MV-4-11 (cell line): ENCODE measurements at regions not wholly inside any gene's neighbourhood (a gene's known extent, or its start where the extent isn't known, plus 50 kb on each side); places are given as distances from the start of the nearest gene placed in this dataset.
A peak's percentile ranks its signal among the peaks of the same experiment; 100 is the strongest.

Experiments used
- DNase-seq: peaks from one replicate; lab custom pipeline; 2025; lab: John Stamatoyannopoulos, UW

DNA sequence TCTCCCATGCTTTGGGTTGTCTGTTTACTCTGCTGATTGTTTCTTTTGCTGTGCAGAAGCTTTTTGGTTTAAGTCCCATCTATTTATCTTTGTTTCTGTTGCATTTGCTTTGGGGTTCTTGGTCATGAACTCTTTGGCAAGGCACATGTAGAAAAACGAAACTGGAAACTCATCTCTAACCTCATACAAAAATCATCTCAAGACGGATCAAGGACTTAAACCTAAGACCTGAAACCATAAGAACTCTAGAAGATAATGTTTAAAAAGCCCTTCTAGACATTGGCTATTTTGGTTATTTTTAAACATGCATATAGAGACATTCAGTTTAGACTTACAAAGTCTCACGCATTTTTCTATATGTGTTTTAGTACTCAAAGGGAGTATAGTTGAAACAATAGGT lies 1164.3 kb upstream of the GYPC start:
- DNase-seq, result no peak

DNA sequence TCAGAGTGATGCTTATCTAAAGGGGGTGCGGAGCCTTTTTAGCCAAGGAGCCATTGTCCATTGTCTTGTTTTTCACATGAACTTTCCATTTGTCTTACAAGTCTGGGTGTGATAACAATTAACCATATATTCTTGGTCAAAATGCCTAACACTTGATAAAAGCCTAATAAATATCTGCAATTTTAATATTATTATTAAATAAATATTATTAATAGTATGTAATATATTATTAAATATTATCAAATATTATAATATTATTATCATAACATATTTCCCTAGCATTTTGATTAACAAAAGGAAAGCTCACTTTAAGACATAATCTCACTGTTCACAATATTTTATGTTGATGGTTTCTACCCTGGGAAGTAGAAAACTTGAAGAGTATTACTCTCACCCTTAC lies 1143.6 kb upstream of the GYPC start:
- DNase-seq, result no peak

DNA sequence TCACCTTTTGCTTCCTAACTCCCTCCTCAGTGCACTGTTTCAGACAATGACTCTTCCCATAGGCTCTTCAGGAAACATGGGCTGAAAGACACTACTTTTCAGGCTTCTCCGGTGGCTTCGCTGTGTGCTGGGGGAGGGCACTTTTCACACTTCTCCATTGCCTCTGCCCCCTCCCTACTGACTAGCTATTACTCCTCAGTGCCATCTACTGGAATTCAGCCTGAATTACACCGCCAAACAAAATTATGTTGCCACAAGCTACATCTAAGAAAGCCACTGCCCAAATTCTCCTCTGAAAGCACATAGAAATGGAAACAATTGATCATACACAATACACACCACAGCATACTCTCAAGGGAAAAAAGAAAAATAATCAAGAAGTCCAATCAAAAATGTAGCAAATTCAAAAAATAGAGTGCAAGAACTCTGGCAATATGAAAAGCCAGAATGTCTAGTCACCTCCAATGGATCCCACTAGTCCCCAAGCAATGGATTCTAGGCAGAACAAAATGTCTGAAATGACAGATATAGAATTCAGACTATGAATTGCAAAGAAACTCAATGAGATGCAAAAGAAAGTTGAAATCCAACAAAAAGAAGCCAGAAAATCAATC lies 1139.4 kb upstream of the GYPC start:
- peak; percentile 40 for DNase-seq

DNA sequence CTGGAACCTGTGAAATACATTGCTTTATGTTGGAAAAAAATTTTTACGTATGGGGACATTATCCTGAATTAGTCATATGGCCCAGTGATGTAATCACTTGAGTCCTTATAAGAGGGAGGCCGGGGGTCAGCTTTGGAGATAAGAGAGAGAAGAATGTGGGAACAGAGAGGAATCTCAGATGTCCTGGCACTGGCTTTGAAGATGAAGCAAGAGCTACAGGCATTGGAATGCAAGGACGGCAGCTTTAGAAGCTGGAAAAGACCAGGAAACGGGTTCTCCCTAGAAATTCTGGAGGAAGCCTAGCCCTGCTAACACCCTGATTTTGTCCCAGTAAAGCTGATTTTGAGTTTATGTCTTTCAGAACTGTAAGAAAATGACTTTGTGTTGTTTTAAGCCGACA lies 1129.9 kb upstream of the GYPC start:
- no peak for DNase-seq

DNA sequence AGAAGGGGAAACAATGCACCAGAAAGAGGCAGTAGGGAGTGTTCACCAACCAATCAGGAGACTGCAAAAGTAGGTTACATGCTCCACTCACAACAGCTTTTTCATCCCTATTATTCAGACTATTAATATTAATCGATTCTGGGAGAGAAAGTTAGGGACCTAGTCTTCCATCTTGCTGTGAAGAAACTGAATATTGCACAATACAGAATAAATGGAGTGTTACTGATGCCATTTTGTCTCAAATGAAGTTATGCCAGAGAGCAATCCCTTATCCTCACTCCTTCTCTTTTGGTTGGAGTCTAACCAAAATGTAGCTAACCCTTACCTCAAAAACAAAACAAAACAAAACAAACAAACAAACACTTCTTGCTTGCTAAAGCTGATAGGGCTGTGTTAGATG lies 1120.9 kb upstream of the GYPC start:
- no peak for DNase-seq

DNA sequence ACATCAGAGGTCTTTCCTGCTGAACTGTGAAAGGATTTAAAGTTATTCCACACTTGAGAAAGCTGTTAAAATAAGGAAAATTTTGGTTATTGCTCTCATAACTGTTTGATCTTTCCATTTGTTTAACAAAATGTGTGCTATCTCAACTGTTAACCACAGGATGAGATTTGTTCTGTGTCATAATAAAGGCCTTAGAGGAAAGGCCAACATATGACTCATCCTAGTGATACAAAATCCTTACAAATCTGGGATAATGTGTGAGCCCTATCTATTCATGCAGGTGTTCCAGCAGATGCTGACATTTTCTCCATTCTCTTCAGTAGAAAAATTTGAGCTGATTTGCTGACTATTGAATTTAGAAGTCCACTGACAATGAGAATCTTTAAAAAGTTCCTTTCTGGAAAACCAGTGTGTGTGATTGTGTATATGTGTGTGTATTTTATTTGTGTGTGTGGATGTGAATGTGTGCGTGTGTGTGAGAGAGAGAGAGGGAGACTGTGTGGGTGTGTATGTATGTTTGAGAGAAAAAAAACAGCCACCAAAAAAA lies 1111.9 kb upstream of the GYPC start:
- DNase-seq, result no peak

DNA sequence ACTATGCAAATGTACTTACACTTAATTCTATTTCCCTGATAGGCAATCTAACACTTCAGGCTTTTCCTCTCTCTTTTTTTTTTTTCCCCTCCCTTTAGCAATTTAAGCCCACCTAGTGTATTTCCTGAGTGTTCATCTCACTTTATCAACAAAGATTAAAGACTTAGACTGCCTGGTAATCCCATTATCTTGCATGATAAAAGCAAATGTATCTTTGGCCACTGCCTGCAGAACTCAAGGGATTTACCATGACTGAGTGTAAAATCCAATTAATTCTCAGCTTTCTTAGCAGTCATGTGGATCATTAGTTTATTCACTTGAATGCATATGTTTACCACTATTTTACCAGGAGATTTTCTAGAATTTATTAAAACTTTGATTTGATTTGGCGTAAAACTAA lies 1102.2 kb upstream of the GYPC start:
- DNase-seq, result no peak

DNA sequence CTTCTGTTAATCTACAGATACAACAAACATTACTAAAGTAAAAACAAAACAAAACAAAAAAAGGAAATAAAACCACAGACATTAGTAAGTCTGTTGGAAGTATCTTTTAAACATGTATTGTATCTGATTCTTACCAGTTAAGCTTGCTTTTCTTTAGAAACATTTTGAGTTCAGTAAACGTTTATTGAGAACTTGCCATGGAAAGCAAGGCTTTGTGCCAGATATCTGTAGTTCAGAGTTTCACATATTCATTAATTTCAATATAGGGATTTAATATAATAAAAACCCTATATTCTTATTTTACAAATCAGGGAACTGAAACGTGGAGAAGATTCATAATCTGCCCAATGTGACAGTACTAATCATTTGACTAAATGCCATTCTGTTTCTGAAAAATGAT lies 1101.0 kb upstream of the GYPC start:
- DNase-seq, result no peak

DNA sequence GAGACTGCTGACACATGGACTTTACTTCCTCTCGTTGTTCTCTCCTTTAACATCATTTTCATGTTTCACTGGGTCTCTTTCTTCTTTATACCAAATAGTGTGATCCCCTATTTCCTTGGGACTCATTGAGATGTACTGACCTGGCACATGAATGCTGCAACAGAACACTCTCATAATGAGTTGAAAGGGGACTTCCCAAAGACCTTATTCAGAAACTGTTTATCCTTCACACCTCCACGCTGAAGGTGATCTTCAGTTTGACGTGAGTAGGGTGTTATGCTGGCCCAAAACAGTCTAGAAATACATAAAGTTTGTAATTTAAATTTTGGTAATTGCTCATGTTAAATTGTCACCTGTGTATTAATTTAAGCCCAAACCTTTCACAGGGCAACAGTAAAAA lies 1096.8 kb upstream of the GYPC start:
- no peak for DNase-seq

DNA sequence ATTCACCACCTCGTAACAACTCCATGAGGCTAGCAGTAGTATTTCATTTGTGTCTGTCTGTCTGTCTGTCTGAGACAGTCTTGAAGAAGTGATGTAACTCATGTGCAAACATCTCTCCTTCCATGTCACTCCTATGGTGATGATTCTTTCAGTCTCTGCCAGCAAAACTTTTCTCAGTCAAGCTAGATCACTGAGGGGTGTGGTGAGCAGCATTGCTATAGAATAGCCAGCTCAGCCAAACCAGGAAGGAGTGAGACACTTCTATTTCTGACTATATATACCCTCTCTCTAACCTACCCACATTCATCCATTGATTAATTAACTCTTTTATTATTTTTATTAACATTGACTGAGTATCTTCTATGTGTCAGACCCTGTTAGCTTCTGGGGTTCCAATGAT lies 1095.1 kb upstream of the GYPC start:
- no peak for DNase-seq

DNA sequence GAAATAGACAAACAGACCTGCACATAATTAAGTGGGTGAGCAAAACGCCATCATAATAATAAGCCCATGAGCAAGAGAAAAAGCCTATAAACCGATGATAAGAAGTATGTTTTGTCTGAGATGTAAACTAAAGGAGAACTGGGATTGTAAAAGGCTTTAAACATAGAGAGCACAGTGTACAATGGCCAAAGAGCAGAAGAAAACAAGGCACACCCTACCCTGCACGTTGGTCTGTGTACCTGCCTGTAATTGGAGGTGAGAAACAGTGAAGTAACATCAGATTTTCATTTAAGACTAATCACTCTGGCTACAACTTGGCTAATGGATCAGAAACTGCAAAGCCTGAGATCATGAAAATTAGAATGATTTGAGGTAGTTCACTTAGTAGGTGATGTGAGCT lies 1094.7 kb upstream of the GYPC start:
- DNase-seq, result no peak

DNA sequence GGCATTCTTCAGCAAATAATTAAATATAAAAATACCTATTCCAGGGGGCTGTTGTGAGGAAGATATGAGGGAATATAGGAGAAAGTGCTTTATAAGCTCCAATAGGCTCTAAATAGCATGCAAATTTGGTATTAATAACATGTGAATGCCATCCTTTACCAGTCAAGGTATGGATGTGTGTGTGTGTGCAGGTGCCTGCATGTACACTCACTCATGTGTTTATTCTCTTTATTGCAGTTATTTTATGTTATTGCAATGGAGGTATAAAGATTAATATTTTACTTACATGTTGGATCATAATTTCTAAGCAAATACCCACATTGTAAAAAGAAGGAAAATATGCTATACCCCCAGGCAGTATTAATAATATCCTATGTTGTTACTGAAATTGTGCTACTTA lies 1093.0 kb upstream of the GYPC start:
- DNase-seq, result no peak

DNA sequence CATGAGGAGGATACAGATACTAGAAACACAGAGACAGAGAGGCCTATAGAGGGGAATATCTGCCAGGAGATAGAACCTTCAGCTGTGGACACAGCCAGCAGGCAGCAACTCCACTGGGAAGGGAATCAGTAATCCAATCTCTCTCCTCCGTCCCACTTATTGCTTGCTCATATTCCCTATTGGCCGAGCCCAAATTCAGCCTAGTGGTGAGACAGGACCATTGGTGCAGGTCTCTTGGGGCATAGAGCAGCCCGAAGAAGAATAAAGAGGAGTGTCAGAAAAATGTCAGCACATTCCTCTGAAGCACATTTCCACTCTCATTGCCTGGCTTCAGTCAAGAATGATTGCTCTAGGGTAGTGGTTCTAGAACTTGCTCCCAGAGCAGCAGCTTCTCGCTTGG lies 1091.5 kb upstream of the GYPC start:
- DNase-seq, result no peak

DNA sequence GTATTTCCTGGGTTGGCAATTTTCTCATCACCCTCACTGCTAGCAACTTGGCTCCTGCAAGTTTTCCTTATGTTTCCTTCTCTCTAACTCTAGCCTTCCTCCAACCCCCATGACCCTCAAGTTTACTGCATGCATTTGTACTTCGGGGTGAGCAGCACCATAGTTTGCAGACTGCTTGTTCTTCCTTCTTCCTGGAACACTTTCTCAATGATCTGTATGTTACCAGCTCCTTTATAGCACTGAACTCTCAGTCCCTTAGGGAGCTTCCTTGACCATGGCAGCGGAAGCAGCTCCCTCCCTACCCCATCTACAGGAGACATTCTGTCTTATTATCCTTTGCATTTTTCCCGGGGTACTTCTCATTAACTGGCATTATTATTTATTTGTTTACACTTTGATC lies 1089.5 kb upstream of the GYPC start:
- no peak for DNase-seq

DNA sequence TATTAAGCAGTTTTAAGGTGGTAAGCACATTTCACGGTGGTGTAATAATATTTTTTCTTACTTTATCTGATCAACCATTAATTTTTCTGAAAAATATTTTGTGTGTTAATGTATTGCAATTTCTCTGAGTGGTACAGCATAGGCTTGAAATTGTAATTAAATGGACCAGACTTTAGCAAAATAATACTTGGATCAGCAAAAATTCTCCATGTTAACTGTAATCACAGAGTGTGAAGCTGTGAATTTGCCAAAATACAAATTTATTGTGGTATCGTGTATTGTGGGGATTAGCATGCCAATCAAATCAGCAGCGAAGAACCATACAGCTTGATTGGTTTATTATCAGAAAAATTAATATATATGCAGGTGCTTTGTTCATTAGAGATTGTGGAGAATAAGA lies 1088.9 kb upstream of the GYPC start:
- no peak for DNase-seq

DNA sequence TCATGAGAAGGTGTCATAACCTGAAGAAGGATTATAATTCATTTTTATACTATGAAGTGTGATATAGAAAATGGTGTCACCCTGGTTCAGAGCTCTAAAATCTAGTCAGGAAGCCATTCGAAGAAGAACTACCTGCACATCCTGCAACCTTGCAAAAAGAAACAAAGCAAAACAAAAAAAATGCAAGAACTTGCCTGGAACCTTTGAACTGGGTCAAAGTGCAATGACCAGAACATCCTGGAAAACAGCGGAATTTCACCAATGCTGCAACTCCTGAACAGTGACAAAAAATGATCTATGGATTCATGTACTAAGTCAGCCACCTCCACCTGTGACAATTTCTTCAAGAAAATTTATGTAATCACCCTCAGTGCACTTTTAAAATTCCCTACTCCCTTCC lies 1083.3 kb upstream of the GYPC start:
- DNase-seq, result no peak

DNA sequence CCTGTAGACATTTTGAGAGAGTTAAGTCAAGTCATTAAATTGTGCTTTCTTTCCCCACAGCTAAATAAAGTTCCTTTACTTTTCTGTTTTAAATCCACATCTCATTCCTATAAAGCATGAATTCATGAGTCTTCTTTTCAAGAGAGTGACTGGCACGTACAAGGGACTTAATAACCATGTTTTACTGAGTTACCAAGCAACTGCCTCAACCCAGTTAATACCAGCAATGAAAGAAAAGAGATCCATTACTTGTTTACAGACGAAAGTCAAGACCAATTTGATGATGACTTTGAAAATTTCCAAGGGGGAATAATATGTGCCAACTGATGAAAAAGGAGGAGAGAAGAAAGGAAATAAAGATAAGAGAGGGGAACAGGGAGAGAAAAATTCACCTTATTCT lies 1082.5 kb upstream of the GYPC start:
- no peak for DNase-seq

DNA sequence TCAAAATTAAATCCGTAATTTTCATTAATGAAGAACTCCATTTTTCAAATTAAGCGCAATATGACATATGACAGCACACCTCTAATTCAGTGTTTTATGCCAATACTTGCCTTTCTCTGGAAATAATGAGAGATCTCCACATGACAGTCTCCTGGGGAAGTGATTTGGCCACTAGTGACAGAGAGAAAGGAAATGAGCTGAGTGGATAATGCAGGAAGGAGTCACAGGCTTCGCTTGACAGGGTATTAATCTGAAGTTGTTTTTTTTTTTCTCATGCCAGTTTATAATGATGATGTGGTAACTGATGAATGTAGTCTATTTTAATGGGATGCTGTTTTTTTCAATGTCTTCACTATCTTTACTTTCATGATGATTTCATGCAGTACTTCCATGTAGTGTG lies 1079.4 kb upstream of the GYPC start:
- DNase-seq, result no peak

DNA sequence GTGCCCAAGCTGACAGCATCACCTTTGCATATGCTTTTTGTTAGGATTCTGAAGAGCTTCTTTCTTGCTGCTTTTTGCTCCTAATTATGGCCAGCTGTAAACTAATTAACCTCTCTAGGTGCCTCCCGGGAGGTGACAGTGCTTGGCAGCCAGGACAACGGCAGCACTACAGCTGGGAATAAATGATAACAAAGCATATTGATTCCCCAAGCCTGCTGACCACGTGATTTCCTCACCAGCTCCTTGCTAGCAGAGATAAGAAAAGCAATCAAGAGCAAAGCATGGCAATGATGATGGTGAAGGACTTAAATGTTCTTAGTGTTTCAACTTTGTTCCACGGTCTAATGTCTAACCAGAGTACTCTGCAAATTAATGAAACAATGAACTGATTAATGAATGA lies 1074.4 kb upstream of the GYPC start:
- DNase-seq, result no peak

DNA sequence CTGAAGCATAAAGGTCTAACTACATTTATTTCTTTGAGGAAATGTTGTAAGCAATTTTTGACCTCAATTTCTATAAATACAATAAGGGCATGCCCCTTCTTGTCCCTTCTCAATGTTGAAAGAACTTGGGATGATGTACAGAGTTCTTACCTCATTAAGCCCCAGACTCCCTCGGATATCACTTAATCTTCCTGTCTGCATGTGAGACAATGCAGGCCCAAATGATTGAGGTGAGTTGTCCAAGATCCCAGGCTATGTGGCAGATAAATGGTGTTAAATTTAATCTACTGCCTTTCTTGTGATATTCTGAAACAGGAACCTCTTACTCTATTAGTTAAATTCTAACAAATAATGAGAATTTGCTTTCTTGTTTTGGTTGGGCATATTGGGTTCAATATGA lies 1073.4 kb upstream of the GYPC start:
- DNase-seq, result no peak

DNA sequence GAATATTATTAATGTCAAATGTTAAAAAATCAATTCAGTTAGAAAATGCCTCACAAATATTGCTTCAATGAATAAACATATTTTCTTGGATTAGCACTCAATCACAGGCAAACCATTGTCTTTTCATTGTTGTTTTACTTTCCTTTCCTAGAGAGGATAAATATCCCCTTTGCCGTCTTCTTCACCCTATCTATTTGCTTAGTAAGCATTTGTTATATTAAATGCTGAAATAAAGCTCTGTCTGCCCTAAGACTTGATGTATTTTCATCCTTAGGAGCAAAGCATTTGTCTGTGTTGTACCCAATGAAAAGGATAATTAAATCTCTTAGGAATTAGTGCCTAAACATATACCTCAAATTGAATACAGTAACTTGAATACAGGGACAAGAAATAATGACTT lies 1071.2 kb upstream of the GYPC start:
- DNase-seq, result no peak

DNA sequence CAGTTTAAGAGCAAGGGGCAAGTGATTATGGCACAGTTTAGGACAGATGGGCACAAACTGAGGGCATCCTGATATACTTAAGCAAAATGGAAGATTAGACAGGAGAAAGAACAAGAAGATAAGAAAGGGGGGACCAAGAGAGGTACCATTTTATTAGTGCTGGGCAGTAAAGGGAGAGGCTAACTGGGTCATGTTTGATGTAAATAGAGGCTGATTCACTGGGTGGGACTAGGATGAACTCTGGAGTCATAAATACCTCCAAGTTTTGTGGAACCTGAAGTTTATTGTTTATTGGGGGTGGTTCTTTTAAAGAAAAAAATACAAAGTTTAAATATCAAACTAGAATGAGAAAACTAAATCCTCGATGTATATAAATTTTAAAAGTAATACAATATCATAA lies 1067.2 kb upstream of the GYPC start:
- no peak for DNase-seq

DNA sequence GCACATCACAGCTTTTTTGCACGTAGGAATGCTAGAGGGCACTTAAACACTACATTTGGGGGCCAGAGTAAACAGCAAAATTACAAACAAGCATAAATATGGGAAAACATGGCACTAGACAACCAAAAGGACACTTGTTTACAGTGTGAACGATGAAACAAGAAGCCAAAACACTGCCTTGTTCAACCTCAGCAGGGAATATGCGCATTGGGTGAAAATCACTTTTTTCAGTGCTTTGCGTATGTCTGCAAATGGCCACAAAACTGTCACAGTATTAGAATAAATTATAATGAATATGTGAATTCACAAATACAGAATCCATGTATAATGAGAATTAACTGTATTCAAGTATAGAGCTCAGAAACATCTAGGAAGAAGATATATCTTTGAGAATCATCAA lies 1064.0 kb upstream of the GYPC start:
- DNase-seq, result no peak

DNA sequence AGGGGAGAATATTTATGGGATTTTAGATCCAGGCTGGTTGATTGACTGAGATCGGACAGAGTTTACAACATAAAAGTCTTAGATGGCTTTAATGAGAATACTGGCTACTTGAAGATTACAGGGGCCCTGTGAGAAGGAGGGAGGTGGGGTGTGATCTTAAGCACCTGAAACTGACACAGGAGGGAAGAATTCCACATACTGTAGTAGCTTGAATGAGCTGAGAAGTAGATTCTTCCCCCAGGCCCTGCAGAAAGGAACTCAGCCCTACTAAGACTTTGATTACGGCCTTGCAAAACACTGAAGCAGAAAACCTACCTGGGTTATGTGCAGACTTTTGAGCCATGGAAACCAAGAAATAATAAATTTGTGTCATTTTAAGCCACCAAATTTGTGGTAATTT lies 1062.9 kb upstream of the GYPC start:
- no peak for DNase-seq

DNA sequence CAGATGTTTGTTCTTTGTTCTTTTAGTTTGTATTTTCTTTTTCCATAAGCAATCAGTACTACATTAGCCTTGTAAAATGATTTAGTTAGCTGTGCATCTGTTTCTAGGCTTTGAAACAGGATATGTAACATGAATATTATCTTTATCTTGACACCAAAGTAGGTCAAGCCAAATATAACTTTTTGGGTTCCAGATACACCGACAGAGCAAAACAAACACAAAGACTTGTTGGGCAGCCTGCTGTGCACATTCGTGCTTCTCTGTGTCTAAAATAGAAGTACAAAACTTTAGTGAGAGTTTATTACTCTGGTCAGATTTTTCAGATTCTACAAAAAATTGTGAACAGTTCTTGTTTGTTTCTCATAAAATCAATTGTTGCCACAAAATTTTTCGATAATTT lies 1059.3 kb upstream of the GYPC start:
- no peak for DNase-seq
